Astrocyte of the hippocampus (primary cell): ENCODE measurements at regions not wholly inside any gene's neighbourhood (a gene's known extent, or its start where the extent isn't known, plus 50 kb on each side); places are given as distances from the start of the nearest gene placed in this dataset.

ENCODE experiments used
- DNase-seq: peaks from one replicate; pipeline ENCODE4 v3.0.0; 2011; ENCODE audit warnings: low read depth, low spot score

DNA sequence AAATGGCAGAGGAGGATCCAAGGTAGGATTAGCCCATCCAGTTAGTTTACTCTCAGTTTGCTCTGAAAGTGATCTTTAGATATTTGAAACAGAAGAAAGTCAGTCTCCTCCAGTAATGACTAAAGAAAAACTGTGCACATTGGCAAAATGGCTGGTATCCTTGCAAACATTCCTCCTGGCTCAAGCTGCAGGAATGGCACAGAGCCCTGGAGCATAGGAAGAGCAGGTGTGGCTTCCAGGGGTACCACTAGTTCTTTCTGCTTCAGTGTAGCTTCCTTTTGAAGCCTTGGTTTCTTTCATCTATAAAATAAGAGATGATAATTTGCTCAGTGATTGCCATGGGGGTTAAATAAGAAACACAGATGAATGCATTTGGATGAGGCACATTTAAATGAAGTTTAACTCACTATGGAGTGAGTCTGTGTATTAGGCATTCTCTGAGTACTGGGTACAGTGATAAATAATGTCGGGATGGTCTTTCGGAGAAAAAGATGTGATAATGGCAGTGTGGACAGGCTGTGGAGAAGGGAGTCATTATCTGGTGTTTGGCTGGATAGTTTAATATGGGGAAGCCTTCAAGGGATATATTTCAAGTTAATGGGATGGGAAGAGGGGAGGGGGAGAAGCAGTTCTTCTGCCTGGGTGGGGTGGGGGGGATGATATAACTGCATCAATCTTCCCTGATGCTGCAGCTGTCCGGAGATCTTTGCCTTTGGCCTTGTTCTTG lies 217.3 kb upstream of the KLF4 start:
- no peak for DNase-seq

- DNase-seq, result no peak
Observed at GRCh38 chr9:107705521-107705920, 216.0 kb upstream of the KLF4 start.

DNA sequence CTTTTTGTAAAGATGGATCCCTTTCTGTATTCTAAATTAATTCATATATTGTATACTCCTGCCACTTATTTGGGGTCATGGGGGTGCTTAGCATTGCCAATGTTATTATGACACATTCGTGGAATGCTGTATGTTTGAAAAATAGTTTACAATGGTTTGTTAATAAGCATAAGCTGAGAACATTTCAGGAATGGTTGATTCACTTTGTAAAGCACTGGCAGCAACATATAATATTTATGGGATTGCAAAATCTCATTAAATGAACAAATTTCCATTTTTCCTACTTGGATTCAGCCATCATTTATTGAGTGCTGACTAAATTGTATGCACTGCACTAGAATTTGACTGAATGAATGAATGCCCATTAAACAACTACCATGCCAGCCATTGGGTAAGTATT lies 215.2 kb upstream of the KLF4 start:
- DNase-seq, result no peak

- DNase-seq, result no peak
Observed at GRCh38 chr9:107703651-107704050, 214.1 kb upstream of the KLF4 start.

- no peak for DNase-seq
Observed at GRCh38 chr9:107700847-107701246, 211.3 kb upstream of the KLF4 start.

GRCh38 chr9:107699231-107699630 lies 209.7 kb upstream of the KLF4 start:
- DNase-seq, result no peak

- DNase-seq, result no peak
Observed at GRCh38 chr9:107698779-107699178, 209.2 kb upstream of the KLF4 start.

DNA sequence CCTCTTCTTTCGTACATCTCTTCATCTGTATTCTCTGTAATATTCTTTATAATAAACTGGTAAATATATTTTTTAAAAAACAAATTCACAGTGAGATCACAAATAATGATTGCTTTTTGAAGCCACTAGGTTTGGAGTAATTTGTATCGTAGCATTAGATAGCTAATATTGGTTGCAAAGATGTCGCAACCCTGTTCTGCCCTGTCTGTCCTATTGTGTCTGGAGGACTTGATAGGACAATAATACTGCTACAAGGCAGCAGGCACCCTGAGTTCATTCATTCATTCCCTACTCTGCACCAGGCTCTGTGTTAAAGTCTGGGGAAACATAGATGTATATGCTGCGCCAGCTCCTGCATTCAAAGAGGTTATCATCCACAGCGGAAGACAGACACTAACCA lies 206.7 kb upstream of the KLF4 start:
- DNase-seq, result no peak

DNA sequence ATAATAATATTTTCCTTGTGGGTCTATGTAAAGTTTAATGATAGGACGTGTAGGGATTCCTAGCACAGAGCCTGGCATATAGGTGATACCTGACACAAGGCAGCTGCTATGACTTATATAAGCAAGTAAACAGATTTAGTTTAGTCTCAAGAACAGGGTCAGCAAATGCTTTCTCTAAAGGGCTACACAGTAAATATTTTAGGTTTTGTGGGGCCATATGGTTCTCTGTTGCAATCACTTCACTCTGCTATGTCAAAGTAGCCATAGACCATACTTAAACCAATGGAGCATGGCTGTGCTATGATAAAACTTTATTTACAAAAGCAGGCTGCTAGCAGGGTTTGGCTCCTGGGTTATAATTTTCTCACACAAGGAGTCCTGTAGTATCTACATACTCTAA lies 204.8 kb upstream of the KLF4 start:
- DNase-seq, result no peak

- peak; percentile 53 for DNase-seq
Observed at GRCh38 chr9:107693625-107694326, 204.2 kb upstream of the KLF4 start.

DNA sequence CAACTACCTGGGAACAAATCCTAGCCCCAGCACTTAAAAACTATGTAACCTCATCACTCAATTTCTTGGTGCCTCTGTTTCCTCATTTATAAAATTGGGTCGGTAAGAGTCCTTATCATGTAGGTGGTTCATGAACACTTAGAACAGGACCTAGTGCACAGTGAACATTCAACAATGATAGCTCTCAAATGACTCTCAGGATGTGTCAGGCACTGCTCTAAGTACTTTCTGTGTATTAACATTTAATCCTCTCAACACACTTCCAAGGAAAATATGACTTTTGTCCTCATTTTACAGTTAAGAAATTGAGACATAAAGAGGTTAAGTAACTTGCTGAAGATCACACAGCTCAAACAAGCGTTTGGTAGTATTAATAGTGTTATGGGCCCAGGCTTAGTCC lies 202.1 kb upstream of the KLF4 start:
- DNase-seq, result no peak

DNA sequence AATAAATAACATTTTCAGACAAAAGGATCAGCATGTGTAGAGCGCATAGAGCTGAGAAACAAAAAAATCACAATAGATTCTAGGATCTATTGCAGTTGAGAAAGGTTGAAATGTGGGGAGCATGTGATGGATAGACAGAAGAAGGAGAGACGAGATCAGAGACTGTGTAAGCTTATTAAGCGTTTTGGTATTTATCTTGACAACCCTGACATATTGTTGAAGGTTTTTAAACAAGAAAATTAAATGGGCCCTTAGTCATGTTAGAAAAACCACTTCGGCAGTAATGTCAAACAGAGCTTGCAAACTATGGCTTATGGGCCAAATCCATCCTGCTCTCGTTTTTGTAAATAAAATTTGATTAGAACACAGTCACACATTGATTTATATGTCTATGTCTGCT lies 200.5 kb upstream of the KLF4 start:
- DNase-seq, result no peak

GRCh38 chr9:107688728-107689127 lies 199.2 kb upstream of the KLF4 start:
- no peak for DNase-seq

DNA sequence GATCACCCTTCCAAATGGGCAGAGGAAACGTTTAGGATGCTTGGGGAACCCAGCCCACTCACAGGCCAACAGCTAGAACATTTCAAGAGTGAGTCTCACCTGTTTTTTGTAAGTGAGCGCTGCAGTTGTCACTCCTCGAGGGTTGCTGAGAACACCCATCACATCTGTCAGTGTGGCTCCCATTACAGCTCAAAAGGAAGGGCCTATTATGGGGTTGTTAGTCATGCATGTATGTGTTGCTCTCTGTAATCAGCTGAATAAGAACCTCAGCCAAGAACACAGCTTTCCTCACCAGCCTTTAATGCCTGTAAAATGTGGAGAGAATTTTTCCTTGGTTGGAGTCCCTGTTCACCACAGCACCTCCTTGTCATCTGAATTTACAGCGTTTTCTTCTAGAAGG lies 196.3 kb upstream of the KLF4 start:
- peak; percentile 26 for DNase-seq

DNA sequence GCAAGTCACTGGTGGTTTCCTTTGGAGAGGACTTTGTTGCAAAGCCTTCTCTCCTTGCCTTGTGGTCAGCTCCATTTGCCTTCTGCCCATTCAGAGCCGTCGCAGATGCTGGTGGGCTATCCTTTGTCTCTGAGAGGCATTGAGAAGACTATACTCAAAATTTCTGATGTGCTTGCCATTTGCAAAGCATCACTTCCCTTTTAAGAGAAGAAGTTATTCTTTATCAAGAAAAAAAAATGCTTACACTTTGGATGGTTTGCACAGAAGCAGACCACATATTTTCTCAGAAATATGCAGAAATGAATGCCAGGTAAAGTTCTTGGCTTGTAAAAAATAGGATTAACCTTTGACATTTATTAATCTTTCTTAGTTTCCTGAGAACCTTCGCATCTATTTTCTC lies 195.8 kb upstream of the KLF4 start:
- no peak for DNase-seq

DNA sequence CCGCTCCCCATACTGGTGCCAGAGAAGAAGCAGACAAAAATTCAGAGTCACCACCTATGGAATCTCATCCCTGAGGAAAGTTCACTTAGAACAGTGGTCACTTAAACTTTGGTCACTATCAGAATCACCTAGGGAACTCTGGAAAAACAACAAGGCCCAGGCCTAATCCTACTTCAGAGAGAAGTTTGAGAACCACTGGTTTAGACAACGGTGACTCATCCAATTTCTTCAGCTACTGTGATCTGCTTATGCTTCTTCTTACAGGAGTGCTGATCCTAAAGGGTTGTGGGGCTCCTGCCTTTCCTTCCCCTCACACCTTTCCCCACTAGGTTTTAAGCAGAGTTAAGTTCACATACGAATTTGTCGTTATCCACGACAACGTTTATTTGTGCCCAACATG lies 194.7 kb upstream of the KLF4 start:
- DNase-seq, result peak; percentile 34

DNA sequence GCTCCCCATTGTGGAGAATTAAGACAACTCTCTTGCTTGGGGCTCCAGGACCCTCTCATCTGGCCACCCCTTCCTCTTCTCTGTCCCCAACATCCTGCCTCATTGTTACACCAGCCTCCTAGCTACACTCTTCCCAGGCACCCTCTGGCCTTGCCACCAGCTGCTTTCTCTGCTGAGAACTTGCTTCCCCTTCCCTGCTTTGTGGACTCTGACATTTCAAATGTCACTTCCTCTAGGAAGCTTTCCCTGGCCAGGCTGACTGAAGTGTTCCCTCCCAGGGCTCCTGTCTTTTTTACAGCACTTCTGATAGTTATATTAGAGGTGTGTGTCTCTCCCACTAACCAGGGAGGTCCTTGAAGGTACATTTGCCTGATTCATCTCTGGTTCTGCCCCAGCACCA lies 194.0 kb upstream of the KLF4 start:
- no peak for DNase-seq

DNA sequence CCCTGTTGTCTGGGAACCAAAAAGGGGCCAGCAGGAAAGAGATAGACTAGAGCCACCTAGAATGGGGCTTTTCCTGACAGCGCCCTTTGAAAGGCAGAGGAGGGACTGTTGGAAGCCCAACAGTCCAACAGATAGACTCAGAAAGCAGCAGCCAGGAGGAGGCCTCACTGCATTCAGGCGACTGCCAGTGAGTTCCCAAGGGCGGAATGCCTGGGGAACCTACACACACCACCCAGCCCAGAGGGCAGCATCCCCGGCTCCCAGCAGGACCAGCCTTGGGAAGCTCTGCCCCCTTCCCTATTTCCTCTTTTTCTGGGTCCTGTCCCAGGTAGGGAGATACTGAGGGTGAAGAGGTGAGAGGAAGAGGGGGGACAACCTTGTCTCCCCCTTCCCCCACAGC lies 192.4 kb upstream of the KLF4 start:
- DNase-seq, result no peak

DNA sequence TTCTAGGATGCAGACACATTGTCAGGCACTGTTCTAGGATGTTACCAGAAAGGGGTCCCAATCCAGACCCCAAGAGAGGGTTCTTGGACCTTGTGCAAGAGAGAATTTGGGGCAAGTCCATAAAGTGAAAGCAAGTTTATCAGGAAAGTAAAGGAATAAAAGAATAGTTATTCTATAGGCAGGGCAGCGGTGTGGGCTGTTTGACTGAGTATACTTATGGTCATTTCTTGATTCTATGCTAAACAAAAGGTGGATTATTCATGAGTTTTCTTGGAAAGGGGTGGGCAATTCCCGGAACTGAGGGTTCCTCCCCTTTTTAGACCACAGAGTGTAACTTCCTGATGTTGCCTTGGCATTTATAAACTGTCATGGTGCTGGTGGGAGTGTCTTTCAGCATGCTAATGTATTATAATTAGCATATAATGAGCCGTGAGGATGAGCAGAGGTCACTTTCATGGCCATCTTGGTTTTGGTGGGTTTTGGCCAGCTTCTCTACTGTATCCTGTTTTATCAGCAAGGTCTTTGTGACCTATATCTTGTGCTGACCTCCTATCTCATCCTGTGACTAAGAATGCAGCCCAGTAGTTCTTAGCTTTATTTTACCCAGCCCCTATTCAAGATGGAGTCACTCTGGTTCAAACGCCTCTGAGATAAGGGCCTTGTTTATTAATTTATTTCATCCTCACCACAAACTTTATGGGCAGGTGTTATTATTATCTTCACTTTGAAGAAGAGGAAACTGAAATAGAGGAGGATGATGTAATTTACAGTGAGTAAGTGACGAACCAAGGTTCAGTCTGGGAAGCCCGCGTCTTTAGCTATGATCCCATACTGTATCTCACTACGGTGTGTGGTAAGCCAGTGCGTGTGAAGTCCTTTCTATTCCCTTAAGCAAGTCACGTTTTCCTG lies 186.0 kb upstream of the KLF4 start:
- DNase-seq, result no peak

DNA sequence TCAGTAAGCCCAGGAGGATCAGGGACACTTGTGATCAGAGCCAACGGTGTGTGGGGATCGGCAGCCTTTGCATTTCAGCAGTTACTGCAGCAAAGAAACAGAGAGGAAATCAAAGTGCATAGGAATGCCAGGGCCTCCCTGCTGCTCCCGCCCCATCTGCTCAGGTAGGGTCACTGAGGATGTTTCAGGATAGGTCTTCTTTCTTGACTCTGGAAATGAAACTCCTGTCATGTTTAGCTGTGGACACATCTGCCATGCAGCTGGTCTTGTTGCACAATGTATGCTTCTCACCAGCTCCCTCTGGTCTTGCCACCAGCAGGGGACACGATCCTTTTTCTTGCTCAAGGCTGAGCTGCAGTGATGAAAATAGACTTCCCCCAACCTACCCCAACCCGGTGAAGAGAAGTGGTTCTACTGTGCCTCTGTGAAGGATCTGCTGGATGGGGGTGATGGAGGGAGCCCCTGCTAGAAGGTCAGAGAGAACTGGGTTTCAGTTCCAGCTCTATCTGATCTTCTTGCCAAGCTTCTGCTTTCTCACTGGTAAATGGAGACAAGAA lies 185.2 kb upstream of the KLF4 start:
- DNase-seq, result no peak

DNA sequence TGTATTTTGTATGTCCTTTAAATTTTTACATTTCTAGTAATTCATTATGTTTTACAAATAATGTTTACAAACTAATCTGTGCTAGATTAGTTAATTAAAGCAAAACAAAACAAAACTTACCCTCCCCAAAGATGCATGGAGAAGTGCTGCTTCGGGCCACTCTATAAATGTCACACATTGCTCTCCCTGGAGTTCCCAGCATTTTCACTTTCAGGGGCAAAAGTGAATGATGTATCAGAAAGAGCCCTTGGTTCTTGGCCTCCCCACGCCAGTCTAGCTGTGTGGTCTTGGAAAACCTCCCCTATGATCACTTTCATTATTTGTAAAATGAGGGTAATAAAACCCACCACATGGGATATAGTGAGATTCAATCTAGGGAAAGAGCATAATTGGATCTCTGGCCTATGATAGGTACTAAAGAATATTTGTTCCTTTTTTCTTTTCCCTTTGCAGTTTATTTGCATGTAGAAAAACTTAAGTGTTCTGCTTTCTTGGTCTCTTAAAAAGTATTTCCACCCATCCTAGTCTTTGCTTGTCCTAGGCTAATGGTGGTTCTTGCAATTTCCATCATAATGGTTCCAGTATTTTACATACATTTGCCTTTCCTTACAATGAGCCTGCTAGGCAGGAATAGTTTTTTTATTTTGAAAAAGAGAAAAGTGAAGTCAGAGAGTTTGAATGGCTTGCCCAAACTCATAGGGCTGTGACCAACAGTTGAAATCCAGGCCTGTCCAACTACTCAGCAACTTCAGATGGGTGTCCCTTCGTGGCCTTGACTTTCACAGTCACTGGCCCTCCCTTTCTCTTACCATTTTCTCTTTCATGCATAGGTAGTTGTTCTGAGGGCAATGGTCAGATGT lies 184.5 kb upstream of the KLF4 start:
- DNase-seq, result no peak
